IMR-90 (cell line): ENCODE measurements at regions not wholly inside any gene's neighbourhood (a gene's known extent, or its start where the extent isn't known, plus 50 kb on each side); places are given as distances from the start of the nearest gene placed in this dataset.

Source experiments
- ATAC-seq: fragments of 200-7000 bp; cut with Tn5 transposase; 2 replicates; pipeline ENCODE4 v1.9.1; 2020; ENCODE audit warnings: low read depth, mild to moderate bottlenecking, moderate library complexity
- BruUV-seq: library from RNA; stranded (reverse); fragments of 400-500 nt; replicated peaks from 2 replicates; lab custom pipeline; 2021; lab: Mats Ljungman, UMichigan
- CTCF ChIA-PET: fragments of 300-600 bp; formaldehyde crosslinking; extraction: SDS; loops from one replicate; lab custom pipeline; 2021; ENCODE audit warnings: antibody characterized with exemption; lab: Yijun Ruan, JAX
- POLR2A ChIA-PET: fragments of 300-600 bp; sonication (Branson Sonifier 250); formaldehyde crosslinking; loops from one replicate; lab custom pipeline; 2022; ENCODE audit warnings: antibody characterized with exemption; ENCODE audit not compliant: unreplicated experiment; lab: Charles Lee
- DNase-seq: peaks from one replicate; pipeline ENCODE4 v3.0.0; 2013
- H2AFZ ChIP-seq: replicated peaks from 2 replicates; pipeline ENCODE3; 2013; ENCODE audit warnings: low read length, mild to moderate bottlenecking; ENCODE audit not compliant: poor library complexity
- H2AK5ac ChIP-seq: 2 replicates; pipeline ENCODE4 v1.6.1; 2013; ENCODE audit warnings: low read depth, low read length, inconsistent platforms
- H2AK9ac ChIP-seq: replicated peaks from 2 replicates; pipeline ENCODE3; 2013; ENCODE audit warnings: mild to moderate bottlenecking, low read depth, low read length, moderate library complexity; ENCODE audit not compliant: poor library complexity
- H2BK120ac ChIP-seq: 2 replicates; pipeline ENCODE4 v1.6.1; 2013; ENCODE audit warnings: low read depth, low read length, inconsistent platforms
- H2BK15ac ChIP-seq: 3 replicates; pipeline ENCODE4 v1.6.1; 2013; ENCODE audit warnings: low read depth, low read length, inconsistent platforms
- H2BK20ac ChIP-seq: 2 replicates; pipeline ENCODE4 v1.6.1; 2013; ENCODE audit warnings: low read depth, mild to moderate bottlenecking, inconsistent platforms, low read length, moderate library complexity
- H2BK5ac ChIP-seq: 2 replicates; pipeline ENCODE4 v1.6.1; 2013; ENCODE audit warnings: mild to moderate bottlenecking, low read depth, low read length, inconsistent platforms; ENCODE audit not compliant: poor library complexity, severe bottlenecking
- H3K14ac ChIP-seq: replicated peaks from 2 replicates; pipeline ENCODE4 v1.6.1; 2013; ENCODE audit warnings: low read depth, low read length, inconsistent platforms
- H3K18ac ChIP-seq: 2 replicates; pipeline ENCODE4 v1.6.1; 2013; ENCODE audit warnings: low read depth, low read length, control low read depth
- H3K23ac ChIP-seq: 2 replicates; pipeline ENCODE4 v1.6.1; 2013; ENCODE audit warnings: low read depth, low read length, inconsistent platforms
- H3K27ac ChIP-seq: 2 replicates; pipeline ENCODE4 v1.5.1; 2013; ENCODE audit warnings: mild to moderate bottlenecking, control low read depth, low read length; ENCODE audit not compliant: insufficient read depth
- H3K27me3 ChIP-seq: 2 replicates; pipeline ENCODE4 v1.6.1; 2013; ENCODE audit warnings: low read length; ENCODE audit not compliant: control insufficient read depth, insufficient read depth
- H3K36me3 ChIP-seq: 2 replicates; pipeline ENCODE4 v1.6.1; 2013; ENCODE audit warnings: low read length, mixed read lengths; ENCODE audit not compliant: control insufficient read depth, insufficient read depth
- H3K4ac ChIP-seq: 2 replicates; pipeline ENCODE4 v1.6.1; 2013; ENCODE audit warnings: low read depth, low read length, inconsistent platforms
- H3K4me1 ChIP-seq: 2 replicates; pipeline ENCODE4 v1.6.1; 2013; ENCODE audit warnings: low read length, mixed read lengths; ENCODE audit not compliant: control insufficient read depth, insufficient read depth
- H3K4me2 ChIP-seq: 2 replicates; pipeline ENCODE4 v1.6.1; 2013; ENCODE audit warnings: low read depth, mild to moderate bottlenecking, control low read depth, low read length, moderate library complexity
- H3K4me3 ChIP-seq: 2 replicates; pipeline ENCODE4 v1.5.1; 2013; ENCODE audit warnings: low read depth, mild to moderate bottlenecking, control low read depth, low read length, moderate library complexity; ENCODE audit not compliant: insufficient read depth
- H3K56ac ChIP-seq: 2 replicates; pipeline ENCODE4 v1.6.1; 2013; ENCODE audit warnings: low read length, inconsistent platforms; ENCODE audit not compliant: insufficient read depth; ENCODE audit errors: extremely low read depth
- H3K79me1 ChIP-seq, 2 experiments: 2 replicates each; pipeline ENCODE4 v1.6.1; 2013; ENCODE audit warnings: low read length in 2 of 2, inconsistent platforms in 1 of 2, low read depth in 1 of 2
- H3K9ac ChIP-seq: 2 replicates; pipeline ENCODE4 v1.6.1; 2013; ENCODE audit warnings: low read depth, low read length, control low read depth
- H3K9me1 ChIP-seq: 2 replicates; pipeline ENCODE4 v1.6.1; 2013; ENCODE audit warnings: low read length, inconsistent platforms; ENCODE audit not compliant: insufficient read depth
- H3K9me3 ChIP-seq: 2 replicates; pipeline ENCODE4 v1.6.1; 2013; ENCODE audit warnings: low read length; ENCODE audit not compliant: control insufficient read depth, insufficient read depth
- H4K20me1 ChIP-seq: 2 replicates; pipeline ENCODE4 v1.6.1; 2013; ENCODE audit warnings: low read length, inconsistent platforms; ENCODE audit not compliant: insufficient read depth
- H4K5ac ChIP-seq: 2 replicates; pipeline ENCODE4 v1.6.1; 2013; ENCODE audit warnings: mild to moderate bottlenecking, low read depth, low read length, control low read depth
- H4K8ac ChIP-seq, 2 experiments: 2 replicates each; pipeline ENCODE4 v1.6.1; 2013; ENCODE audit warnings: low read depth in 2 of 2, low read length in 2 of 2, control low read depth in 1 of 2, inconsistent platforms in 1 of 2
- H4K91ac ChIP-seq: 2 replicates; pipeline ENCODE4 v1.6.1; 2013; ENCODE audit warnings: low read depth, low read length, inconsistent platforms; ENCODE audit not compliant: insufficient read depth
- BHLHE40 ChIP-seq: fragments of 150-350 bp; IDR thresholded peaks from 2 replicates; pipeline ENCODE4 v1.6.1; 2016; ENCODE audit warnings: mild to moderate bottlenecking, low read depth, low read length
- FOS ChIP-seq: fragments of 150-350 bp; IDR thresholded peaks from 2 replicates; pipeline ENCODE4 v1.6.1; 2016; ENCODE audit warnings: low read depth, low read length
- MAFK ChIP-seq: IDR thresholded peaks from 2 replicates; pipeline ENCODE4 v1.6.1; 2012; ENCODE audit warnings: low read depth, low read length, improper control_type of control experiment
- NFE2L2 ChIP-seq: fragments of 150-350 bp; IDR thresholded peaks from 2 replicates; pipeline ENCODE4 v1.6.1; 2016; ENCODE audit warnings: low read depth, mild to moderate bottlenecking, low read length
- RAD21 ChIP-seq: IDR thresholded peaks from 2 replicates; pipeline ENCODE4 v1.6.1; 2012; ENCODE audit warnings: low read length, improper control_type of control experiment
- USF2 ChIP-seq: fragments of 150-350 bp; IDR thresholded peaks from 2 replicates; pipeline ENCODE4 v1.6.1; 2017; ENCODE audit warnings: mild to moderate bottlenecking, antibody characterized with exemption, low read length, low read depth
- WGBS, 2 experiments: methylation state at CpG; one replicate each; pipeline versions ENCODE4 v1.1.5 to v1.1.7; 2013; ENCODE audit warnings: missing lambda C conversion rate in 2 of 2; ENCODE audit not compliant: insufficient read length in 1 of 2; ENCODE audit errors: extremely low coverage in 2 of 2; 5-methylcytosine and 5-hydroxymethylcytosine counted together
- dilution Hi-C: fragments of 300-500 bp; cut with HindIII; formaldehyde crosslinking; loops from one replicate; pipeline ENCODE4 v1.14.3; 2018; ENCODE audit warnings: low sequenced_read_pairs; ENCODE audit not compliant: unreplicated experiment
- in situ Hi-C: fragments of 300-500 bp; cut with MboI; formaldehyde crosslinking; loops from 3 replicates; pipeline ENCODE4 v1.14.3; 2019; ENCODE audit warnings: low sequenced_read_pairs, inconsistent platforms, mixed read lengths
- intact Hi-C: fragments of 100-400 bp; cut with micrococcal nuclease; formaldehyde crosslinking; loops from 2 replicates; pipeline ENCODE4 v1.10.0; 2022
- TF ChIP-seq, protein P1 (sequence below): conservative IDR thresholded peaks from 2 replicates; pipeline ENCODE4 v1.5.1; 2012; ENCODE audit warnings: mild to moderate bottlenecking, low read depth, low read length, improper control_type of control experiment

GRCh38 chr18:78538669-78539440, 440.8 kb upstream of the SALL3 start:
- H4K8ac ChIP-seq, result no peak overlapping the region
- H3K23ac ChIP-seq, result no peak overlapping the region
- 51% methylated on average over 3 of the region's 20 CpGs; no CpG with 5 or more reads in 1 of the 2 experiments for WGBS, 2 experiments
- no peak overlapping the region for H2BK120ac ChIP-seq
- H3K9me1 ChIP-seq, result no peaks in the 10 kb centered on the region
- no TSS peak for BruUV-seq
- H2BK5ac ChIP-seq, result no peak overlapping the region
- ATAC-seq (no peak), DNase-seq (no peak)
- no peak overlapping the region for H3K14ac ChIP-seq
- ChIA-PET POLR2A (no interaction called here), CTCF (no interaction called here)
- no peak overlapping the region for H3K4me3 ChIP-seq
- dilution Hi-C loops, result no loop called here
- H3K79me1 ChIP-seq, result no peaks in the 10 kb centered on the region
- H3K4me2 ChIP-seq, result no peak overlapping the region
- H3K9me3 ChIP-seq, result peaks cover 44% of the 10 kb centered on the region
- H4K5ac ChIP-seq, result no peak overlapping the region
- no peak overlapping the region for H4K91ac ChIP-seq
- H3K18ac ChIP-seq, result no peak overlapping the region
- no peak overlapping the region for H3K9ac ChIP-seq
- no peaks in the 10 kb centered on the region for H4K20me1 ChIP-seq
- H2AFZ ChIP-seq, result no peak overlapping the region
- H3K36me3 ChIP-seq, result no peaks in the 10 kb centered on the region
- H2BK15ac ChIP-seq, result no peak overlapping the region
- TF ChIP-seq BHLHE40 (no peak), RAD21 (no peak), MAFK (no peak), USF2 (no peak), NFE2L2 (no peak), FOS (no peak)
- TF ChIP-seq, protein P1, sequence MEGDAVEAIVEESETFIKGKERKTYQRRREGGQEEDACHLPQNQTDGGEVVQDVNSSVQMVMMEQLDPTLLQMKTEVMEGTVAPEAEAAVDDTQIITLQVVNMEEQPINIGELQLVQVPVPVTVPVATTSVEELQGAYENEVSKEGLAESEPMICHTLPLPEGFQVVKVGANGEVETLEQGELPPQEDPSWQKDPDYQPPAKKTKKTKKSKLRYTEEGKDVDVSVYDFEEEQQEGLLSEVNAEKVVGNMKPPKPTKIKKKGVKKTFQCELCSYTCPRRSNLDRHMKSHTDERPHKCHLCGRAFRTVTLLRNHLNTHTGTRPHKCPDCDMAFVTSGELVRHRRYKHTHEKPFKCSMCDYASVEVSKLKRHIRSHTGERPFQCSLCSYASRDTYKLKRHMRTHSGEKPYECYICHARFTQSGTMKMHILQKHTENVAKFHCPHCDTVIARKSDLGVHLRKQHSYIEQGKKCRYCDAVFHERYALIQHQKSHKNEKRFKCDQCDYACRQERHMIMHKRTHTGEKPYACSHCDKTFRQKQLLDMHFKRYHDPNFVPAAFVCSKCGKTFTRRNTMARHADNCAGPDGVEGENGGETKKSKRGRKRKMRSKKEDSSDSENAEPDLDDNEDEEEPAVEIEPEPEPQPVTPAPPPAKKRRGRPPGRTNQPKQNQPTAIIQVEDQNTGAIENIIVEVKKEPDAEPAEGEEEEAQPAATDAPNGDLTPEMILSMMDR, result no peak
- H2AK9ac ChIP-seq, result no peak overlapping the region
- no peak overlapping the region for H3K56ac ChIP-seq
- no peak overlapping the region for H2AK5ac ChIP-seq
- no peak overlapping the region for H3K27ac ChIP-seq
- H3K4ac ChIP-seq, result no peak overlapping the region
- H3K4me1 ChIP-seq, result no peaks in the 10 kb centered on the region
- H3K27me3 ChIP-seq, result no peaks in the 10 kb centered on the region
- intact Hi-C loops, result no loop called here
- H2BK20ac ChIP-seq, result no peak overlapping the region
- in situ Hi-C loops, result no loop called here
